ENCODE measurements at regions not wholly inside any gene's neighbourhood (a gene's known extent, or its start where the extent isn't known, plus 50 kb on each side); places are given as distances from the start of the nearest gene placed in this dataset.

DNA sequence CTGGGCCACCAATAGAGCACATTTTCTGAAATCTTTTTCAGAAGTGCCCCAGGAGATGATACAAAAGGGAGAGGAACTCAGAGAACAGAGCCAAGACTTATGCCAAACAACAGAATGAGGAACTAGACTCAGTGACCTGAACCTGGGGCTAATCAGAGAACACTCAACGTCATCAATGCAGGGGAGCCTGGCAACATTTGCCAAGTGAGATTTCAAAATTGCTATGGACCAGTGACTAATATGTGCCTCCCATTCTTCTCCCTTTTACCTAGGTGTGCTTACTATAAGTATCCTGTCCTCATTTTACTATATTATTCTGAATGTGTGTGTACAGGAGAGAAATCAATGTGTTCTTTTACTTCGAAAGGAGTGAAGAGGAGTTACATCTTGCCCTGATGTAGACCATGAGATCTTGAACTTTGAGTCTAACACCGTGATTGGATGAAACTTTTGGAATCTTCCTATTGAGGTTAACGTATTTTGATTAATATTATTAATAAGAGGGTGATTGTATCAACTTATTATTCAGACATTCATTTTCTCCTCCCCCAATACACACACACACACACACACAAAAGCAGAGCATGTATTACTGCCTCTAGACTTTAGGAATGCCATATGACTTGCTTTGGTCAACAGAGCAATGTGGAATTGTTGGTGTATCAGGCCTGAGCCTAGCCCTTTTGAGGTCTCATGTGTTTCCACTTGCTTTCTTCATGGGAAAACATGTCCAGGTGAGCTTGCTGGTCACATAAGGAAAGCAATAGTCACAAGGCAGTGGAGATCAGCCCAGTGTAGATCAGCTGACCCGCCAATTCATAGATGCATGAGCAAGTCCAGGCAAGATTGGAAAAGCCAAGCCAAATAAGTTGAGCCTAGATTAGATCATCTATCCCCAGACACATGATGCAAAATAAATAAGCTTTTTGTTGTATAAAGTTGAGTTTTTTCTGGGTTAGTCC is 80.3 kb upstream of the ETS2 start:
- DNase-seq (ENCODE audit: extremely low read depth, low read depth) = no peak
- TF ChIP-seq, protein P1, sequence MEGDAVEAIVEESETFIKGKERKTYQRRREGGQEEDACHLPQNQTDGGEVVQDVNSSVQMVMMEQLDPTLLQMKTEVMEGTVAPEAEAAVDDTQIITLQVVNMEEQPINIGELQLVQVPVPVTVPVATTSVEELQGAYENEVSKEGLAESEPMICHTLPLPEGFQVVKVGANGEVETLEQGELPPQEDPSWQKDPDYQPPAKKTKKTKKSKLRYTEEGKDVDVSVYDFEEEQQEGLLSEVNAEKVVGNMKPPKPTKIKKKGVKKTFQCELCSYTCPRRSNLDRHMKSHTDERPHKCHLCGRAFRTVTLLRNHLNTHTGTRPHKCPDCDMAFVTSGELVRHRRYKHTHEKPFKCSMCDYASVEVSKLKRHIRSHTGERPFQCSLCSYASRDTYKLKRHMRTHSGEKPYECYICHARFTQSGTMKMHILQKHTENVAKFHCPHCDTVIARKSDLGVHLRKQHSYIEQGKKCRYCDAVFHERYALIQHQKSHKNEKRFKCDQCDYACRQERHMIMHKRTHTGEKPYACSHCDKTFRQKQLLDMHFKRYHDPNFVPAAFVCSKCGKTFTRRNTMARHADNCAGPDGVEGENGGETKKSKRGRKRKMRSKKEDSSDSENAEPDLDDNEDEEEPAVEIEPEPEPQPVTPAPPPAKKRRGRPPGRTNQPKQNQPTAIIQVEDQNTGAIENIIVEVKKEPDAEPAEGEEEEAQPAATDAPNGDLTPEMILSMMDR (IDR thresholded peaks at IDR 0.05; ENCODE audit: low read depth, low read length) = no peak

DNA sequence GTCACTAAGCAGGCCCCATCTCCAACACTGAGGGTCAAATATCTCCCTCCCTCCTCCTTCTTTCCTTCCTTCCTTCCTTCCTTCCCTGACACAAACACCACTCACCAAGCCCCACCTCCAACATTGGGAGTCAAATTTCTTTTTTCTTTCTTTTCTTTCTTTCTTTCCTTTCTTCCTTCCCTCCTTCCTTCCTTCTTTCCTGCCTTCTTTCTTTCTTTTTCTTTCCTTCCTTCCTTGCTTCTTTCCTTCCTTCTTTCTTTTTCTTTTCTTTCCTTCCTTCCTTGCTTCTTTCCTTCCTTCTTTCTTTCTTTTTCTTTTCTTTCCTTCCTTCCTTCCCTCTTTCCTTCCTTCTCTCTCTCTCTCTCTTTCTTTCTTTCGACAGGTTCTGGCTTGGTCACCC is 79.2 kb upstream of the ETS2 start:
- TF ChIP-seq, protein P1 (IDR thresholded peaks at IDR 0.05; ENCODE audit: low read depth, low read length) = no peak
- no peak for DNase-seq (ENCODE audit: extremely low read depth, low read depth)

DNA sequence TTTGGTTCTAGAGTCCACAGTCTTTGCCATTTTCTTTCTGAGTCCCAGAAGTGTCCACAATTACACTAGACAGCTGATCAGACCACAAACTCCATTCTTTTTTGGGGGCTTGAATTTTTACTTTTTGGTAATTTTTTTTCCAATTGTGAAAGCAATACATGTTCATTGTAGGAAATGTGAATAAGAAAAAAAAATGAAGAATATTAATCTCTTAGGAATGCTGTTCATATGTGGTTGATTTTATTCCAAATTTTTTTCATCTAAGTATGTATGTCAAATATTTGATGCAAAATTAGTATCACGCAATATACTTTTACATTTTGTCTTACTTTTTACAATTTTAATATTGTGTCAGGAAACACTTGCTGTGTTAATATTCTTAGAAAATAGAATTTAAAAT is 76.4 kb upstream of the ETS2 start:
- no peak for DNase-seq (ENCODE audit: extremely low read depth, low read depth)
- TF ChIP-seq, protein P1 (IDR thresholded peaks at IDR 0.05; ENCODE audit: low read depth, low read length) = no peak

DNA sequence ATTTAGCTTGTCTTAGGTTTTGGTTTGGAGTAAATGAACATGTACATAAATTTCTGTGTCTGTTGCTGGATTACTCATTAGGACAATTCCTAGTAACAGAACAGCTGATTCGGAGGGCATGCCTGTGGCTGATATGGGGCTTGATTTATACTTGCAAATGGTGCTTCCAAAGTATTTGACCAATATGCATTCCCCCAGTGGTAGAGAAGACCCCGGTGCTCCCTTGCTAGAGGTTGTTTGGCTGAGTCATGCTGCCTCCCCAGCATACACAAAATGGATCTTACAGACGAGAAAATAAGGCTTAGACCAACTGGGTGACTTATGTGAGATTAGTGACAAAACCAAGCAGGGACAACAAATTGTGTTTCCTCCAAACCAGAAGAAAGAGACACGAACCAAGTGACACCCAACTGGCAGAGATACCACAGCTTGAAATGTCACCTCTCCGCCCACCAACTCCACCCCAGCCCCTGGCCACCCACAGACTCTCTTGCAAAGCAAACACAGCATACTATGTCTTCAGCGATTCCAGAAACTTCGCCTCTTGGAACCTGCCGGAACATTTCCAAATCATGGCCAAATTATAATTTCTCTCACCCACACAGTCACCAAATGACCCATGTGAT is 75.9 kb upstream of the ETS2 start:
- DNase-seq (ENCODE audit: extremely low read depth, low read depth) = no peak
- TF ChIP-seq, protein P1 (IDR thresholded peaks at IDR 0.05; ENCODE audit: low read depth, low read length) = no peak

DNA sequence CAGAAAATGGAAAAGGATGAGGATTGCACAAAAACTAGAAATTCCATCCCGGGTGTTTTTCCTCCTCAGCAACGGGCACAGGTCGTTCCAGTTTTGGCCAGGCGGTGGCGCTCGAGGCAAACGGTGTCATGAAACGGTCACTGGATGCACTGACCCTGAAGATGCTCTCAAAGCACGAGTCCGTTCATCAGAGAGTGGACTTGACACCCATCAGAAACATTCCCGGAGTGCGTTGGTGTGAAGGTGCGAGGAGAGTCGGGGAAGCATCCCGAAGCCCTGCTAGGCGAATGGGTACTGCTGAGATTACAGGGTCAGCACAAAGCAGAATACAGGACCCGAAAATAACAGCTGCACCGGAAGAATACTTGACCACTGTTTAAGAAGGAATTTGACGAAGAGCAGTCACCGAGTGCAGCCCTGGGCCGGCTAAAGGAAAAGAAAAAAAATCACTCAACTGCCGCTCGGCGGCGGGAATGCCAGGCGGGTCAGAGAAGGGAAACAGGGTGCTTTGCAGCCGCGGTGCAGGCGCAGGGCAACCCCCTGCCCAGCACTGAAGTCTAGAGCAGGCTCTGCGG is 71.7 kb upstream of the ETS2 start:
- DNase-seq (ENCODE audit: extremely low read depth, low read depth) = peak; percentile 30
- TF ChIP-seq, protein P1 (IDR thresholded peaks at IDR 0.05; ENCODE audit: low read depth, low read length) = peak; percentile 92

DNA sequence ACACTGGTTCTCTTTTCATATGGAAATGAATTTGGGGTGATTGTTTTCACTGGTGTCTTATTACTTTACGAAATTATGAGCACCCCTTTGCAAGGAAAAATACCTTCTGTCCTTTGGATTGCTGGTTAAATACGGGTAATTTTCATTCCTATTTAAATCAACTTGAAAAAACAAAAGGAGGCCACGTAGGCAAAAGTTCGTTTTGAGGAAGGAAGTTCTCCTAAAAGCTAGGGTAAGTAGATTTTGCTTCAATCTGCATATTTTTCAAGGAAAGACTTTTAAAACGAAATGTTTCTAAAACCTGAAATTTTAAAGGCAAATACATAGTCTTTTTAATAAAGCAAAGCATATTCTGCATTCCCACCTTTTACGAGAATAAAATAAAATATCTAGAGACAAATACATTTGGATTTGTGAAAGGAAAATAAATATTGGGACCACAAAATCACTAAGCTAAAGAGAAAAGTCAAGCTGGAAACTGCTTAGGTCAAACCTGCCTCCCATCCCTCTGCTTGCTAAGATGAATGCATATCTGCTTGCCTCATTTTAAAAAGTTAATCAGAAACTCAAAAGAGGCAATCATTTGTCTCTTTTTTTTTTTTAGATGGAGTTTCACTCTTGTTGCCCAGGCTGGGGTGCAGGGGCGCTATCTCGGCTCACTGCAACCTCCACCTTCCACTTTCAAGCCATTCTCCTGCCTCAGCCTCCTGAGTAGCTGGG is 70.9 kb upstream of the ETS2 start:
- TF ChIP-seq, protein P1 (IDR thresholded peaks at IDR 0.05; ENCODE audit: low read depth, low read length) = no peak

More for the DNA sequence above, 70.9 kb upstream of the ETS2 start:
- DNase-seq (ENCODE audit: extremely low read depth, low read depth) = no peak
